RWPE1 (cell line): ENCODE measurements at regions not wholly inside any gene's neighbourhood (a gene's known extent, or its start where the extent isn't known, plus 50 kb on each side); places are given as distances from the start of the nearest gene placed in this dataset.

Experiments used
- CTCF ChIA-PET: fragments of 350-600 bp; sonication (Branson Sonifier 250); formaldehyde crosslinking; extraction: SDS; loops from one replicate; lab custom pipeline; 2021; lab: Yijun Ruan, JAX
- POLR2A ChIA-PET: fragments of 400-600 bp; formaldehyde crosslinking; extraction: SDS; loops from one replicate; lab custom pipeline; 2020; ENCODE audit warnings: antibody characterized with exemption; ENCODE audit not compliant: low non-redundant PET; lab: Yijun Ruan, JAX
- DNase-seq: peaks from one replicate; pipeline ENCODE4 v3.0.0; 2012; ENCODE audit warnings: low spot score
- H3K27ac ChIP-seq: fragments of 450-650 bp; 2 replicates; pipeline ENCODE4 v1.5.1; 2017
- CTCF ChIP-seq: fragments of 450-650 bp; conservative IDR thresholded peaks from 2 replicates; pipeline ENCODE4 v1.5.1; 2017; ENCODE audit warnings: low read depth, mild to moderate bottlenecking

- H3K27ac ChIP-seq, result no peak overlapping the region
- ChIA-PET POLR2A (no interaction called here), CTCF (interaction anchor here (0.6 to 1.9 kb wide), 4 partner anchors 11 to 161 kb away, joined by 3 to 4 read pairs (median 3); no protein-coding TSS in a partner anchor)
- no peak for TF ChIP-seq CTCF
- no peak for DNase-seq
Measured at GRCh38 chr6:25014791-25015560, 79.2 kb upstream of the RIPOR2 start.

- ChIA-PET POLR2A (no interaction called here), CTCF (interaction anchor here (0.6 to 1.9 kb wide), 3 partner anchors 26 to 160 kb away, joined by 3 to 4 read pairs (median 3); no protein-coding TSS in a partner anchor)
- no peak for DNase-seq
- TF ChIP-seq CTCF, result no peak
- peak overlapping the region; percentile 64 for H3K27ac ChIP-seq
Measured at GRCh38 chr6:25016014-25016720, 80.4 kb upstream of the RIPOR2 start.

GRCh38 chr6:25017486-25017885 lies 81.7 kb upstream of the RIPOR2 start:
- peak; percentile 86 for DNase-seq

GRCh38 chr6:25017932-25018567 lies 82.3 kb upstream of the RIPOR2 start:
- peak; percentile 69 for DNase-seq
- CTCF ChIA-PET, result interaction anchor here (0.5 to 1.8 kb wide), 12 partner anchors 9 to 292 kb away, joined by 3 to 13 read pairs (median 4); no protein-coding TSS in a partner anchor
- POLR2A ChIA-PET, result no interaction called here
- H3K27ac ChIP-seq, result peak overlapping the region; percentile 71
- peak; percentile 55 for TF ChIP-seq CTCF

More at GRCh38 chr6:25017486-25017885, 81.7 kb upstream of the RIPOR2 start:
- ChIA-PET CTCF (interaction anchor here (0.6 to 1.8 kb wide), 9 partner anchors 9 to 239 kb away, joined by 3 to 13 read pairs (median 5); no protein-coding TSS in a partner anchor), POLR2A (no interaction called here)
- H3K27ac ChIP-seq, result peak overlapping the region; percentile 71
- TF ChIP-seq CTCF, result no peak

GRCh38 chr6:25018568-25018954 lies 82.8 kb upstream of the RIPOR2 start:
- POLR2A ChIA-PET, result no interaction called here
- CTCF ChIA-PET, result interaction anchor here (0.5 to 1.8 kb wide), 10 partner anchors 8 to 292 kb away, joined by 3 to 13 read pairs (median 4); no protein-coding TSS in a partner anchor
- H3K27ac ChIP-seq, result no peak overlapping the region
- no peak for TF ChIP-seq CTCF
- DNase-seq, result no peak

- POLR2A ChIA-PET, result no interaction called here
Measured at GRCh38 chr6:25022140-25022553, 86.4 kb upstream of the RIPOR2 start.

More at GRCh38 chr6:25022140-25022553, 86.4 kb upstream of the RIPOR2 start:
- no peak for TF ChIP-seq CTCF
- DNase-seq, result no peak
- CTCF ChIA-PET, result no interaction called here
- no peak overlapping the region for H3K27ac ChIP-seq
